Natural killer cell (primary cell): ENCODE measurements at regions not wholly inside any gene's neighbourhood (a gene's known extent, or its start where the extent isn't known, plus 50 kb on each side); places are given as distances from the start of the nearest gene placed in this dataset.

Experiments used
- ATAC-seq, 3 donors: fragments of 150-1000 bp in 2 of 3; fragments of 200-7000 bp in 1 of 3; cut with Tn5 transposase; 1 replicate in 1 of 3; 2 replicates in 2 of 3; pipeline ENCODE4 v1.10.0; 2021; ENCODE audit warnings: mild to moderate bottlenecking in 2 of 3, moderate library complexity in 2 of 3
- DNase-seq, 2 donors: peaks; one replicate each; pipeline versions ENCODE4 v3.0.0 to v3.0.0-alpha.2; 2013 to 2021; ENCODE audit warnings: mixed read lengths in 1 of 2
- H3K27ac ChIP-seq: one replicate; pipeline ENCODE4 v1.5.1; 2013; ENCODE audit warnings: mild to moderate bottlenecking, low read length
- H3K27me3 ChIP-seq: one replicate; pipeline ENCODE4 v1.6.1; 2013; ENCODE audit warnings: low read length; ENCODE audit not compliant: control insufficient read depth, insufficient read depth
- H3K36me3 ChIP-seq: one replicate; pipeline ENCODE4 v1.6.1; 2013; ENCODE audit warnings: low read length; ENCODE audit not compliant: control insufficient read depth, insufficient read depth
- H3K4me1 ChIP-seq: one replicate; pipeline ENCODE4 v1.6.1; 2013; ENCODE audit warnings: low read length; ENCODE audit not compliant: control insufficient read depth, insufficient read depth
- H3K4me3 ChIP-seq: one replicate; pipeline ENCODE4 v1.5.1; 2013; ENCODE audit warnings: low read length
- H3K9me3 ChIP-seq: one replicate; pipeline ENCODE4 v1.6.1; 2013; ENCODE audit warnings: low read length; ENCODE audit not compliant: control insufficient read depth, insufficient read depth
- H3K27ac Mint-ChIP-seq, 2 donors: one replicate each; pipeline ENCODE4 v1.8.0; 2022; ENCODE audit warnings: mild to moderate bottlenecking in 2 of 2, mixed read lengths in 2 of 2, moderate library complexity in 1 of 2
- H3K27me3 Mint-ChIP-seq, 2 donors: one replicate each; pipeline ENCODE4 v1.8.0; 2022; ENCODE audit warnings: low read depth in 2 of 2, mixed read lengths in 2 of 2
- H3K36me3 Mint-ChIP-seq: one replicate; pipeline ENCODE4 v1.8.0; 2022; ENCODE audit warnings: mixed read lengths
- H3K4me1 Mint-ChIP-seq, 2 donors: one replicate each; pipeline ENCODE4 v1.8.0; 2022; ENCODE audit warnings: mixed read lengths in 2 of 2
- H3K4me3 Mint-ChIP-seq: one replicate; pipeline ENCODE4 v1.8.0; 2022; ENCODE audit warnings: mild to moderate bottlenecking, moderate library complexity, mixed read lengths
- H3K9me3 Mint-ChIP-seq, 2 donors: one replicate each; pipeline ENCODE4 v1.8.0; 2022; ENCODE audit warnings: mixed read lengths in 2 of 2
- WGBS: methylation state at CpG from one replicate; pipeline ENCODE4 v1.1.7; 2013; ENCODE audit warnings: missing lambda C conversion rate; ENCODE audit not compliant: insufficient coverage; 5-methylcytosine and 5-hydroxymethylcytosine counted together
- intact Hi-C: fragments of 100-400 bp; cut with micrococcal nuclease; formaldehyde crosslinking; loops from one replicate; pipeline ENCODE4 v1.14.2; 2022
- TF ChIP-seq, protein P1 (sequence below): fragments of 200-600 bp; IDR thresholded peaks from one replicate; pipeline ENCODE4 v1.8.0; 2022; ENCODE audit warnings: antibody characterized with exemption

DNA sequence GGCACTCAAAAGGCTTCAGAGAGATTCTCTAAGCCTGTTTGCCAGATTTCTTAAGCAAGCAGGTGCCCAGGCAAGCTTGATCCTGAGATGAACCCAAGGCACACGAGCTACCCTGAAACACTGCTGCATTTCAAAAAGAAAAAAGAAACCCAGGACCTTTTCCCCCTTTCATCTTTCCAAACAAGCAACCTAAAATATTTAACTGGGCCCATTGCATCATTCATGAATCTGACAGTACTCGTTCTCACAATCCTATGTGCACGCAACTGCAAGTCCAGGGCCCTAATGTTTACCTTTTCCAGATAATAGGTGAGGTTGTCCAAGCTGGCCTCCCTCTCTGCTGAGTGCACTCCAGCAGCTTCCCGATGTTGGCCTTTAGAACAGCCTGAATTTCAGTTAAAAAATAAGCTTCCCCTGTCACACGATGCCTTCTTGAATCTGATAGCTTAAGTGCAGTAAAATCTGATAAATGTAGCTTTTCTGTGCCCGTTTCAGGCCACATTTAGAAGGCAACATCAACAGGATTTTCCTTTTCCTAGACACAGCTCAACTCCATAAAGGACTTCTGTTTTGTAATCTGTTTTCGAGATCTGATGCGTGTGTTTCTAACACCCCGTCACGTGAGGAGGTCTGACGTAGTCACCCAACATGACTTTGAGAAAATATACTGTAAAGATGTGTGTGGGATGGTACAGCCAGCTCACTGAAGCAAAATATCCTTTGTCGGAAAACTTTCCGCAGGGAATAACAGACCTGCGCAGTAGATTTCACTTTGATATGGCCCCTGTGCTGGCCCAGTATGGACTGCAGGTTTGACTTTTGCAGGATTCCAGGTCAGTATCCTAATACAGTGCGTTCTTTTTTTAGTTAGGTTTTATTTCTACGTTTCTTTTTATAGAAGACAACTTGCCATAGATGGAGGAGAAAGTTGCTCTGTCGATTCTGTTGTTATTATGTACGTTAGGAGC lies 55.1 kb upstream of the RASA2 start:
- H3K36me3 Mint-ChIP-seq, result no peaks in the 10 kb centered on the region

DNA sequence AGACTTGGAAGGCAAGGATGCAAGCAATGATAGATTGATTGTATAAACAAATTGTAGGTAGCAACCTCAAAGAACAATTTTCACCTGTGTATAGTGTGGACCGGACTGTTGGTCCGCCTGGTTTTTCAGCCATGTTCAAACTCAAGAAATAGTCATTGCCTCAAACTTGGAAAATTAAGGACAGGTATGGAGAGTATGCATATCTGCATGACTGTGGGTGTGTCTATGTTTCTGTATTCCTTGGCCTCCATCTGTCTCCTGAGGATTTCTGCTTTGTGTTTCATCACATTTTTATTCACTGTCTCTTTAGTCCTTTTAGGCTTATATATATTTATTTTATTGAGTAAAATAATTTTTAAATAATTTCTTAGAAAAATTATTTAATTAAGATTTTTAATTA lies 53.9 kb upstream of the RASA2 start:
- no peak for DNase-seq
- Mint-ChIP-seq H3K27me3 (no peaks in the 10 kb centered on the region), H3K4me3 (no peak overlapping the region), H3K36me3 (no peaks in the 10 kb centered on the region), H3K9me3 (no peaks in the 10 kb centered on the region), H3K27ac (no peak overlapping the region), H3K4me1 (peaks cover 32 to 39% of the 10 kb centered on the region in 2 donors)
- H3K27me3 ChIP-seq, result no peaks in the 10 kb centered on the region
- TF ChIP-seq, protein P1, sequence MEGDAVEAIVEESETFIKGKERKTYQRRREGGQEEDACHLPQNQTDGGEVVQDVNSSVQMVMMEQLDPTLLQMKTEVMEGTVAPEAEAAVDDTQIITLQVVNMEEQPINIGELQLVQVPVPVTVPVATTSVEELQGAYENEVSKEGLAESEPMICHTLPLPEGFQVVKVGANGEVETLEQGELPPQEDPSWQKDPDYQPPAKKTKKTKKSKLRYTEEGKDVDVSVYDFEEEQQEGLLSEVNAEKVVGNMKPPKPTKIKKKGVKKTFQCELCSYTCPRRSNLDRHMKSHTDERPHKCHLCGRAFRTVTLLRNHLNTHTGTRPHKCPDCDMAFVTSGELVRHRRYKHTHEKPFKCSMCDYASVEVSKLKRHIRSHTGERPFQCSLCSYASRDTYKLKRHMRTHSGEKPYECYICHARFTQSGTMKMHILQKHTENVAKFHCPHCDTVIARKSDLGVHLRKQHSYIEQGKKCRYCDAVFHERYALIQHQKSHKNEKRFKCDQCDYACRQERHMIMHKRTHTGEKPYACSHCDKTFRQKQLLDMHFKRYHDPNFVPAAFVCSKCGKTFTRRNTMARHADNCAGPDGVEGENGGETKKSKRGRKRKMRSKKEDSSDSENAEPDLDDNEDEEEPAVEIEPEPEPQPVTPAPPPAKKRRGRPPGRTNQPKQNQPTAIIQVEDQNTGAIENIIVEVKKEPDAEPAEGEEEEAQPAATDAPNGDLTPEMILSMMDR, result no peak
- no peak overlapping the region for H3K27ac ChIP-seq
- intact Hi-C loops, result no loop called here
- WGBS, result 95% methylated on average over 2 of the region's 2 CpGs
- peaks cover 5% of the 10 kb centered on the region for H3K36me3 ChIP-seq
- ATAC-seq, result no peak
- no peak overlapping the region for H3K4me3 ChIP-seq
- no peaks in the 10 kb centered on the region for H3K9me3 ChIP-seq
- no peaks in the 10 kb centered on the region for H3K4me1 ChIP-seq

More for the DNA sequence above, 55.1 kb upstream of the RASA2 start:
- WGBS, result 95% methylated on average over 18 of the region's 18 CpGs
- TF ChIP-seq, protein P1, result no peak
- Histone ChIP-seq H3K4me1 (no peaks in the 10 kb centered on the region), H3K9me3 (no peaks in the 10 kb centered on the region), H3K4me3 (no peak overlapping the region), H3K27ac (no peak overlapping the region), H3K27me3 (no peaks in the 10 kb centered on the region), H3K36me3 (peaks cover 10% of the 10 kb centered on the region)
- Mint-ChIP-seq H3K9me3 (no peaks in the 10 kb centered on the region), H3K4me3 (no peak overlapping the region), H3K27ac (no peak overlapping the region), H3K4me1 (peaks cover 30 to 42% of the 10 kb centered on the region in 2 donors), H3K27me3 (no peaks in the 10 kb centered on the region)
- DNase-seq, result no peak
- ATAC-seq, result no peak
- intact Hi-C loops, result no loop called here

DNA sequence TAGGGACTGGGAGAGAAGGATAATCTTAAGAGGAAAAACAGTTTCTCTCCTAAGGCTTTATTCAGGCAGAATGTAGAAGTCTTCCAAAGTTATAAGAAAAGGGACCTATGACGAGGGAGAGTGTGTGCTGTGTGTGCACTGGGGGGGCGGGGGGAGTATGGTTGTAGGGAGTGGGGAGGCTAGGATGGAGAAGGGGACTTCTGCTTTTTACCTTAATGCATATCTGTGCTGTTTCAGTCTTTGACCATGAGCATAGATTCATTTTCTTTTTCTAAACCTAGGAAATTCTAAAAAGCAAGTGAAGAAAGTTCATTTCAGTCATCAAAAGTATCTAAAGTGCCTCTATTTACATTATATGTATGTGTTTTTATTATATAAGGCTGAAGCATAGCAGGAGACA lies 52.6 kb upstream of the RASA2 start:
- Histone ChIP-seq H3K27me3 (no peaks in the 10 kb centered on the region), H3K4me1 (no peaks in the 10 kb centered on the region), H3K4me3 (no peak overlapping the region), H3K9me3 (no peaks in the 10 kb centered on the region), H3K27ac (no peak overlapping the region), H3K36me3 (peaks cover 6% of the 10 kb centered on the region)
- Mint-ChIP-seq H3K36me3 (peaks cover 7% of the 10 kb centered on the region), H3K4me3 (no peak overlapping the region), H3K9me3 (no peaks in the 10 kb centered on the region), H3K4me1 (peaks cover 36 to 39% of the 10 kb centered on the region in 2 donors), H3K27ac (no peak overlapping the region), H3K27me3 (no peaks in the 10 kb centered on the region)
- no peak for ATAC-seq
- no peak for DNase-seq
- intact Hi-C loops, result no loop called here
- WGBS, result 89% methylated on average over 2 of the region's 2 CpGs
- TF ChIP-seq, protein P1, result no peak
